Epithelial cell of esophagus (primary cell): ENCODE measurements at regions not wholly inside any gene's neighbourhood (a gene's known extent, or its start where the extent isn't known, plus 50 kb on each side); places are given as distances from the start of the nearest gene placed in this dataset.

Experiments used
- DNase-seq: peaks from one replicate; pipeline ENCODE4 v3.0.0; 2010; ENCODE audit warnings: low read depth
- H3K4me3 ChIP-seq: 2 replicates; pipeline ENCODE4 v1.5.1; 2011; ENCODE audit warnings: mild to moderate bottlenecking, low read length, control low read depth
- TF ChIP-seq, protein P1 (sequence below): IDR thresholded peaks from 2 replicates; pipeline ENCODE4 v1.5.1; 2011; ENCODE audit warnings: low read depth, mild to moderate bottlenecking, low read length, control low read depth, inconsistent platforms; ENCODE audit not compliant: insufficient read depth; ENCODE audit errors: missing control alignments

DNA sequence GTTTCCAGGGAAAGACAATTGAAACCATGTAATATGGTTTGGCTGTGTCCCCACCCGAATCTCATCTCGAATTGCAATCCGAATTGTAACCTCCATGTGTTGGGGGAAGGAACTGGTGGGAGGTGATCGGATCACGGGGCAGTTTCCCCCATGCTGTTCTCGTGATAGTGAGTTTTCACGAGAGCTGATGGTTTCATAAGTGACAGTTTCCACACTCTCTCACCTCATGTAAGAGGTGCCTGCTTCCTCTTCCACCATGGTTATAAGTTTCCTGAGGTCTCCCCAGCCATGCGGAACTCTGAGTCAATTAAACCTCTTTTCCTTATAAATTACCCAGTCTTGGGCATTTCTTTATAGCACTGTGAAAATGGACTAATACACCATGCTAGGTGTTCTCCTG lies 148.3 kb upstream of the CADM1 start:
- no peak for DNase-seq
- H3K4me3 ChIP-seq, result no peak overlapping the region
- TF ChIP-seq, protein P1, sequence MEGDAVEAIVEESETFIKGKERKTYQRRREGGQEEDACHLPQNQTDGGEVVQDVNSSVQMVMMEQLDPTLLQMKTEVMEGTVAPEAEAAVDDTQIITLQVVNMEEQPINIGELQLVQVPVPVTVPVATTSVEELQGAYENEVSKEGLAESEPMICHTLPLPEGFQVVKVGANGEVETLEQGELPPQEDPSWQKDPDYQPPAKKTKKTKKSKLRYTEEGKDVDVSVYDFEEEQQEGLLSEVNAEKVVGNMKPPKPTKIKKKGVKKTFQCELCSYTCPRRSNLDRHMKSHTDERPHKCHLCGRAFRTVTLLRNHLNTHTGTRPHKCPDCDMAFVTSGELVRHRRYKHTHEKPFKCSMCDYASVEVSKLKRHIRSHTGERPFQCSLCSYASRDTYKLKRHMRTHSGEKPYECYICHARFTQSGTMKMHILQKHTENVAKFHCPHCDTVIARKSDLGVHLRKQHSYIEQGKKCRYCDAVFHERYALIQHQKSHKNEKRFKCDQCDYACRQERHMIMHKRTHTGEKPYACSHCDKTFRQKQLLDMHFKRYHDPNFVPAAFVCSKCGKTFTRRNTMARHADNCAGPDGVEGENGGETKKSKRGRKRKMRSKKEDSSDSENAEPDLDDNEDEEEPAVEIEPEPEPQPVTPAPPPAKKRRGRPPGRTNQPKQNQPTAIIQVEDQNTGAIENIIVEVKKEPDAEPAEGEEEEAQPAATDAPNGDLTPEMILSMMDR, result no peak

DNA sequence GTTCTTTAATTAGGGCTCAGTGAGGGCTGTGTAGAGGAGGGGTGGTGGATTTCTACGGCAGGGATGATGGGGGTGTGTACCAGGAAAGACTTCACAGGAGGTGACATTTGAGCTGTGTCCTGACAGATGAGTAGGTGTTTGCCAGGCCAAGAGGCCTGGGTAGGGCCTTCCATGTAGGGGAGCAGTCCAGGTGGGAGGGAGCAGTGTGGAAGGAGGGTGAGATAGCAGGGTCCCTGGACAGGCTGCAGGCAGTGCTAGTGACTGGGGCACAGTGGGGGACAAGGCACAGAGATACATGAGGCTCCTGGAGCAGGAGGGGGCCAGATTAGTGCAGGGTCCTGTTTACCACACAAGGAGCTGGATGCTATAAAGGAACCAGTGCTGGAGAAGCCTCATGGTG lies 147.9 kb upstream of the CADM1 start:
- no peak overlapping the region for H3K4me3 ChIP-seq
- TF ChIP-seq, protein P1, result no peak
- no peak for DNase-seq

DNA sequence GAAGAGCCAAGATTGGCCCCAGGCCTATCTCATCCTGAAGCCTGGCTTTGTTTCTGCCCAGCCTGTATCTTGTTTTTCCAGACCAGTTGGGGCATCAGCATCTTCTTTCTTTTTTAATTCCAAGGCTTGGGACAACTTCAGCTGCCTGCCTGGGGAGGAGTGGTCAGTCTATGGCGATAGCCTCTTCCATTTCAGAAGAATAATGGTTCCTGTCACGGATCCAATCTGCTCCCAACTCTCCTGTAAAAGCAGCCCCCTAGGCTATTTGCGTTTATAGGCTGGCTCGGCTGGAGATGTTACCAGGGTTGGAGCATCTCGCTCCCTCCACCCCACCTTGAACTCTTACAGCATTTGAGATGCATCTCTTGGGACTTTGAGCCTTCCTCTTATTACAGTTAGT lies 145.2 kb upstream of the CADM1 start:
- TF ChIP-seq, protein P1, result no peak

DNA sequence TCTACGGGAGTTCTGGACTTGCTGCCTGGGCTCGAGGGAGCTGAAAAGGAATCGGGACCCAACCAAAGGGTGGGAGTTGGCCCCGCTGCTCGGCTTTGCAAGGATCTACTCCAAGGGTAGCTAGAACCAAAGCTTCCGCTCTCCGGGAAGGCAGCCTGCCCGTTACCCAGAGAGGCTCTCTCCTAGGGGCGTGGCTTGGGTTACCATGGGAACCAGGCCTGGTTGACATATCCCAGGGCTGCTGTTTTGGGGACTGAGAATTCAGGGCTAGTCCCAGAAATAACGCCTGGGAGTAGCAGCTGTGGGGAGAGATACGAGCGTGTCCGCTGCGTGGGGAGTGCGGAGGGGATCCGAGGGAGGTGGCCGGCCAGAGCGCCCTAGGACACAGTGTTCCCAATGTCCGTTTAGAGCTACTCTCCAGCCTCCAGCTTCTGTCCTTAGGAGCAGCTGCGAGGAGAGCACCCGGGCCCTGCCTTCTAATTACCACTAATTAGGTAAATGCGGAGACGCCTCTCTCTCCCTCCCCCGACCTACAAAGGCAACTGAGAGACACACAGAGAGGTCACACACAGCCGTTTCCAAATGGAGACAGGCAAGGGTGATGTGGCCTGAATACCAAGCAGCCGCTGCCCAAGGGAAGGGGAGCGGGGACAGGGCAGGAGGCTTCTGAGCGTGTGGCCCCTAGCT lies 141.6 kb upstream of the CADM1 start:
- DNase-seq, result no peak
- no peak overlapping the region for H3K4me3 ChIP-seq
- TF ChIP-seq, protein P1, result no peak

More for the DNA sequence above, 145.2 kb upstream of the CADM1 start:
- no peak for DNase-seq
- H3K4me3 ChIP-seq, result no peak overlapping the region

DNA sequence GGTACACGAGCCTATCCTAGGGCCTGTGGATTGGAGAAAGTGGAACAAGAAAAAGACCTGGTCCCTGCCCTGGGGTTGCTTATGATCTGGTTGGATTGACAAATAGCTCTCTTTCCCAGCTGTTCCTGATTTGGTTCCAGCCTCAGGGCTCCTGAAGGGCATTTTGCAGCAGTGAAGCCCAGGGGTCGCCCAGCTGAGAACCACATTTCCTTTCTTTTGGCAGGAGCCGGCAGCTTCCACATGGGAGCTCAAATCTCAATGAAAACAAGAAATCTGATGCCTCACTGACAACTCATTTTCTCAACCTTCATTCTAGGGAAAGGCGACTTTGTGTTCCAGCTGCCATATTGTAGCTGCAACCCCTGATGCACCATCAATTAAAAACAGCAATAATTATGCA lies 140.6 kb upstream of the CADM1 start:
- TF ChIP-seq, protein P1, result no peak
- DNase-seq, result no peak
- no peak overlapping the region for H3K4me3 ChIP-seq

DNA sequence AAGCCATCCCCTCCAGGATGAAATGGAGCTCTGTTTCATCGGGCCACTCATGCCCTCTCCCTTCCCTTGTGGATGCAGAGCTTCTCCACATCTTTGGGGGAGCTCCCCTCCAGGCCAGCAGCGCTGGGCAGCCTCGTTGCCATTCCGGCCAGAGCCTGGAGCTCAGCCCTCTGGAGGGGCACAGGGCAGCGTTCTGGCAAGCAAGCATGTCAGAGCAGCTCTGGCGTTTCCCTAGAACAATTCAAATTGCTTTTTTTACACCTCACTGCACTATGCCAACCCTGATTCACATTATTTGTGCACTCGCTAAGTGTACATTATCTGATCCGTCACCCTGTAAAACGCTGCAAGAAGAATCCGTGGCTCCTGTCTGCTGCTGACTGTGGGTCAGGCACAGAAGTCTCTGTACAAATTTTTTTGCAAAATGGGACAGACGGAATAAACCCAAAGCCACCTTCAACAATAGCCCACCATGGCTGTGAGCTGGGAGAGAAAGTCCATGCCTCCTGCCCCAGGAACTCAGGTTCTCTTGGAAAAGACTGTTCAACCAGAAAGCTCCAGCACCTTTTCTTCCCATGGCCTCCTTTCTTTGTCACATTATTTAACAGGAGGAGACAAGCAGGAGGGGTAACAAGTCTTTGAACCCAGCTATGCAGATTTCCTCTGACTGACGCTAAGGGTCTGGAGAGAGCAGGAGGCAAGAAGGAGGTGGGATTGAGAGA lies 139.5 kb upstream of the CADM1 start:
- TF ChIP-seq, protein P1, result no peak
- no peak for DNase-seq
- no peak overlapping the region for H3K4me3 ChIP-seq

DNA sequence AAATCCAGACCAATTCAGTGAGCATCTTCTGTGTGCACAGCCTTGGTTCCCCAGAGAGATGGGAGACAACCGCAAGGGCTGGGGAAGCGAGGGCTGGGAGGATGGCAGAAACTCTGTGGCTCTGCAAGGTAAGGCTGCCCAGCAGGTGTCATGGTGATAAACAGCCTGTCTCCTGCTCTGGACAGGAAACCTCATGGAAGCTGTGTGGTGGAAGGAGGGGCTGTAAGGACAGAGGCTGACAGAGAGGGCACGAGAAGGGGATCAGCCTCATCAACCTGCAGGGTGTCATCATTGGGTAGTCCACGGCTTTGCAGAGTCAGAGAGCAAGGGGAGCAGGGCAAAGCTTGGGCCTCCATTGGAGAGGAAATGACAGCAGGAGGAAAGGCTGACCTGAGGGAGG lies 138.4 kb upstream of the CADM1 start:
- no peak overlapping the region for H3K4me3 ChIP-seq
- DNase-seq, result no peak
- TF ChIP-seq, protein P1, result no peak
